ENCODE measurements at regions not wholly inside any gene's neighbourhood (a gene's known extent, or its start where the extent isn't known, plus 50 kb on each side); places are given as distances from the start of the nearest gene placed in this dataset.

DNA sequence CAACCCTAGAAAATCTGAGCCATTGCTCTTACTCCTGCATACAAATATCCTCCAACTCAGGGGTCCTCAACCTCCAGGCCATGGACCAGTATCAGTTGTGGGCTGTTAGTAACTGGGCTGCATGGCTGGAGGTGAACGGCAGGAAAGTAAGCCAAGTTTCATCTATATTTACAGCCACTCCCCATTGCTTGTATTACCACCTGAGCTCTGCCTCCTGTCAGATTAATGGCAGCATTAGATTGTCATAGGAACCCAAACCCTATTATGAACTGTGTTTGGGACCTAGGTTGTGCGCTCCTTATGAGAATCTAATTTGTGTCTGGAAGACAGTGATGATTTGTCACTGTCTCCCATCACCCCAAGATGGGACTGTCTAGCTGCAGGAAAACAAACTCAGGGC is 246.5 kb upstream of the CDIN1 start:
- intact Hi-C loops (cut with DNase I), result no loop called here

GRCh38 chr15:36334059-36334458 is 245.4 kb upstream of the CDIN1 start:
- intact Hi-C loops (cut with DNase I), result no loop called here
- no peak for DNase-seq (ENCODE audit: low spot score)

More for the DNA sequence above, 246.5 kb upstream of the CDIN1 start:
- DNase-seq (ENCODE audit: low spot score), result no peak

GRCh38 chr15:36335224-36335623 is 244.2 kb upstream of the CDIN1 start:
- no peak for DNase-seq (ENCODE audit: low spot score)
- intact Hi-C loops (cut with DNase I), result no loop called here

DNA sequence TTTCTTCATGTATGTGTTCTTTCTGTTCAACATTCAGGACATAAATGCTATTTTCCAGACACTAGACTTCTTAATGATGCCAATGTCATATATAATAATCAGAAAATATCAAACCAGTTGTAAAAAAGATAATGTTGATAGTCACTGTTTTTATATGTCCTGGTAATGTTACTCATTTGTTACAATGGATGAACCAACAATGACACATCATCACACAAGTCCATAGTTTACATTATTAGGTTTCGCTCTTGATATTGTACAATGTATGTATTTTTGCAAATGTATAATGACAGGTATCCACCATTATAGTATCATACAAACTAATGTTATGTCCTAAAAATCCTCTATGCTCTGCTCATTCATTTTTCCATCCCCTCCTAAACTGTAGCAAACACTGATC is 243.8 kb upstream of the CDIN1 start:
- intact Hi-C loops (cut with DNase I), result no loop called here
- no peak for DNase-seq (ENCODE audit: low spot score)

DNA sequence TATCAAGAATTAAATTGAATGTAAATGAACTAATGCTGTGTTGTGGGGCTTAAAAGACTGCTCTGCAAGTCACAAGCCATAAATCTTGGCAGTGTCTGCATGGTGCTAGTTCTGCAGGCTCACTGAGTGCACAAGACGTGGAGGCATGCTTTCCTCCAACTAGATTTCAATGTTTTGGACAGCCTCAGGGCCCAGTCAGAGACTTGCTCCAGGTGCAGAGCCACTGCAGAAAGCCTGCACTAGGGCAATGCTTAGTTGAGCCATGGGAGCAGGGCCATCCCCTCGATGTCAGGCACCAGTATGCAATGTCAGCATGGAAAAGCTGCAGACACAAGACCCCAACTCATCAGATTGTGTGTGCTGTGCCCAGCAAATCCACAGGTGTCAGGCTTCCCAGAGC is 234.5 kb upstream of the CDIN1 start:
- DNase-seq (ENCODE audit: low spot score), result no peak
- intact Hi-C loops (cut with DNase I), result no loop called here

- no peak for DNase-seq (ENCODE audit: low spot score)
Observed at GRCh38 chr15:36347272-36347858, 232.1 kb upstream of the CDIN1 start.

GRCh38 chr15:36356466-36356865 is 223.0 kb upstream of the CDIN1 start:
- intact Hi-C loops (cut with DNase I), result no loop called here
- DNase-seq (ENCODE audit: low spot score), result no peak

More at GRCh38 chr15:36347272-36347858, 232.1 kb upstream of the CDIN1 start:
- intact Hi-C loops (cut with DNase I), result no loop called here

DNA sequence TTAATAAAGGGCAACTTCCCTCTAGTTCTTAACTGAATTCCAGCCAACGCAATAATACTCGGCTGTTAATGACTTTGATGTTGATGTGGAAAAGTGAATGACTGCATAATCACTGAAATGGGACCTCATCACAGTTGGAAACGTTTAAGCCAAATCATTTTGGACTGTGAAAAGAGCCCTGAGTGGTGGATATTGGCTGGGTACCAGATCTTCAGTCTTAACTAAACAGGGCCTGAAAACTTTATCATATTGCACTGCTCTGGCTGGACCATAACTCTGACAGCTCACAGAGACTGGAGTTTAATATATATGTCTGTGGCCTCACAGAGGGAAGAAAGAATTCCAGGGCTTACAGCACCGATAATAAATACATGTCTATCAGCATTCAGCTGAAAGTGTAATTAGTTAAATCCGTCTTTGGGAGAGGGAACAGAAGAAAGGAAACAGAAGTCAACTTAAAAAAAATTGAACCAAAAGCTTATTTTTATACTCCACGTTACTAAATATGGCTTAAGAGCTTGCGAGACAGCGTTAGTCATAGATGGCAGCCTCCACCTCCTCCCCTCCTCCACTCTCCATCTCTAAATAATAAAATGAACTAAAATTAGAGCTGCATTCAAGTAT is 222.3 kb upstream of the CDIN1 start:
- DNase-seq (ENCODE audit: low spot score), result no peak
- intact Hi-C loops (cut with DNase I), result no loop called here

- intact Hi-C loops (cut with DNase I), result no loop called here
- no peak for DNase-seq (ENCODE audit: low spot score)
Observed at GRCh38 chr15:36358094-36358493, 221.3 kb upstream of the CDIN1 start.

DNA sequence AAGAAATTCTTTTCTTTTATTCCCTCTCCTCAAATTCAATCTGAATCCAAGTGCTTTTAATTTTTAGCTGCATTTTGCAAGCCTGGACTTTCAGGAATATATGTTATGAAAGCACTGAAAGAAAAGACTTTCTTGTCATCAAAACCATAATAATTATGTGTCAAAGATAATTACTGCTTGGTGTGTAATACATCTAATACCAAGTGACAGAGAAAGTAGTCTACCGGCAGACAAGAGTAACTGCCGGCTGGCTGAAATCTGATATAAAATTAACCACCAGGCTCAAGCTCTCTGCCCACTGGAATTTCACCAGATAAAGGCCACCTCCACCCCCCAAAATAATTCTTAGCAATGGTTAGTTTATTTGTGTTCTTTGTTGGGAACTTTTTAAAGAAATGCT is 220.9 kb upstream of the CDIN1 start:
- intact Hi-C loops (cut with DNase I), result no loop called here
- no peak for DNase-seq (ENCODE audit: low spot score)

DNA sequence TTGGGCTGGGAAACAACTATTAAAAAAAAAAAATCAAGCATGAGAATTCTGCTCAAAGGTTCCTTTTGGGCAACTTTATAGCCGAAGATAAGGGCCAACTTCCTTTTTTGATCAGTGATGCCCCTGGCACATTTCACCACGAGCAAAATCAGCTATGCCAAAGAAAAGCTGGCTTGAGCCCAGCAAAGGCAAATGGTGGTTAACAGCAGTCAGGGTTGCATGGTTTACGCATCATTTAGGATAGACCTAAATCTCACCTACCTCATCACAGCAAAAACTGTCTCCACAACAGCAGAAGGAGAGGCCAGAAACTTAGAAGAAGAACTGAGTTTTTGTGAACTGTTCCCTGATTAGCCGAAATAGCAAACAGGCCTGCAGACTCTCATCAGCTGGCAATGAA is 220.1 kb upstream of the CDIN1 start:
- intact Hi-C loops (cut with DNase I), result no loop called here

GRCh38 chr15:36361351-36361870 is 218.0 kb upstream of the CDIN1 start:
- intact Hi-C loops (cut with DNase I), result no loop called here
- DNase-seq (ENCODE audit: low spot score), result no peak

More for the DNA sequence above, 220.1 kb upstream of the CDIN1 start:
- no peak for DNase-seq (ENCODE audit: low spot score)

DNA sequence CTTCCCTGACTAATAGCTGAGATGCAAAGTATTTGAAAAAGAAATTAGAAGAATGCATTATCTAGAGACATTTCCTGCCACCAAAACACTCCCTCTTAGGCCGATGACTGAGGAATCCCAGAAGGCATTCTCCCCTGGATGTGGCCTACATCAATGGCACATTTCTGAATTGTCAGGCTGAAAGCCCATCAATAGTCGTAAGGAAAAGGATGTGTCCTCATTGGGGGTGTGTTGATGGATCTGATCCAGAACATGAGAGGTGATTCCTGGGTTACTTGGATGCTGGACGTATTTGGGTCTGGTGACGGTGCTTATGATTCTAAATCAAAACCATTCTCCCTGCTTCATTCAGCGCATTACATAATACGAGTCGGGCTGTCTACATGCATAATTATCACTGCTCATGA is 216.9 kb upstream of the CDIN1 start:
- DNase-seq (ENCODE audit: low spot score), result no peak

GRCh38 chr15:36363335-36363734 is 216.1 kb upstream of the CDIN1 start:
- DNase-seq (ENCODE audit: low spot score), result no peak
- intact Hi-C loops (cut with DNase I), result no loop called here

More for the DNA sequence above, 216.9 kb upstream of the CDIN1 start:
- intact Hi-C loops (cut with DNase I), result no loop called here

GRCh38 chr15:36364377-36364776 is 215.0 kb upstream of the CDIN1 start:
- intact Hi-C loops (cut with DNase I), result no loop called here
- no peak for DNase-seq (ENCODE audit: low spot score)

DNA sequence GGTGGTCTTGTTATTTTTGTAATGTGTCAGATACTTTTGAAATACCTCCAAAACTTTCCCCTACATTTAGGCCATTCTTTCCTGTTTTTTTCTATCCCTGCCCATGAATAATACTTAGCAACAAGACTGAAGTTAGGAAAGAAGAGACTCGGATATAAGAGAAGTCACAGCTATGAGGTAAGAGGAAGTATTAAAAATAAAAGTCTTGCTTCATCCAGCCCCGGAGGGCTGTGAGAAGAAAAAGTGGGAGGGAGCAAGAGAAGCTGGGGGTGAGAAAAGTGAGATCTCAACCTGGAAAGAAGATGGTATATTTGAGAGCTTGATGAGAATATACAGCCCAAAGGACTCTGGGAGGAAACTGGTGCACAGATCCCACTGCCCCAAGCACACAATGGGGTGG is 213.5 kb upstream of the CDIN1 start:
- DNase-seq (ENCODE audit: low spot score), result no peak
- intact Hi-C loops (cut with DNase I), result no loop called here

DNA sequence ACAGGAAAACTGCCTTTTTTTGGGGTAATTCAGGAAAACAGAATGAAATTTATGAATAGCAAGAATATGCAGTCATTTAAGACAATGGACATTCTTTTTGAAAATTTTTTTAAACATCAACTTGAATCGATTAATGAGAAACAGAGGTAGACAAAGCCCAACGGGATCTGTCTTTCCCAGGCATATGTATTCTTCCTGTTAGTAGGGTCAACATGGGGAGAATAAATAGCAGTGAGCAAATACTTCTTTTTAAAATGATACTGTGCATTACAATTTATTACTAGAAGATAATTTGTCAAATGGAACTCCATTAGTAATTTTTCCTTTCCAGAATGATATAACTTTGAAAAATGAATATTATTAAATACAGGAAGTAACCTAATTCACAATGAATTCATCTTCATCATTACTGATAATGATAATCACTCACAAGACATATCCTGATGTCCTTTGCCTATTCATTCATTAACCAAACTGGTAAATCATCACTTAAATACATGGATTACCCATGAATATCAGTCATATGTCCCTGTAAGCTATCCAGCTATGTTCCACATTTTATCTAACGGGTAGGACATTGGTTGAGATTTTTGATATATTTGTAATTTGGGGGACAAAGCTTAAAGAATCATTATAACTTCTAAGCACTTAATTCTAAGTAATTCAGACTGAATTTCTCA is 209.2 kb upstream of the CDIN1 start:
- intact Hi-C loops (cut with DNase I), result no loop called here
- DNase-seq (ENCODE audit: low spot score), result no peak

GRCh38 chr15:36370731-36371112 is 208.7 kb upstream of the CDIN1 start:
- DNase-seq (ENCODE audit: low spot score), result no peak
- intact Hi-C loops (cut with DNase I), result no loop called here

DNA sequence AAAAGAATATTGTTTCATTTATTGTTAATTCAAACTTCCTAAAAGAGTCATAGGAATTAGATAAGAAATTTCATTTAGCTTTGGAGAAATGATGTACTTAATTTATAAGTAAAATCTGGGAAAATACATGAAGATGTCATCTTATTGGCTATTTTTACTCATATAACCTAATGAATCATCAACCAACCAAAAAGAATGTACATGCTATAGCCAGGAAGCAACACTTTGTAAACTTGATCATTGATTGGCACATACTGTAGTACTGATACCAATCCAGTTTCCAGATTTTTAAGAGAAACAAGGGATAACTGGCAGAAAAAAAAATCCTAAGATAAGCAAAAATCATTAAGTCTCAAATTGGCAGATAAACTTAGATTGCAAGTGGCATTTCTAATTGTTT is 207.9 kb upstream of the CDIN1 start:
- DNase-seq (ENCODE audit: low spot score), result no peak
- intact Hi-C loops (cut with DNase I), result no loop called here

GRCh38 chr15:36372968-36373367 is 206.5 kb upstream of the CDIN1 start:
- no peak for DNase-seq (ENCODE audit: low spot score)
- intact Hi-C loops (cut with DNase I), result no loop called here

DNA sequence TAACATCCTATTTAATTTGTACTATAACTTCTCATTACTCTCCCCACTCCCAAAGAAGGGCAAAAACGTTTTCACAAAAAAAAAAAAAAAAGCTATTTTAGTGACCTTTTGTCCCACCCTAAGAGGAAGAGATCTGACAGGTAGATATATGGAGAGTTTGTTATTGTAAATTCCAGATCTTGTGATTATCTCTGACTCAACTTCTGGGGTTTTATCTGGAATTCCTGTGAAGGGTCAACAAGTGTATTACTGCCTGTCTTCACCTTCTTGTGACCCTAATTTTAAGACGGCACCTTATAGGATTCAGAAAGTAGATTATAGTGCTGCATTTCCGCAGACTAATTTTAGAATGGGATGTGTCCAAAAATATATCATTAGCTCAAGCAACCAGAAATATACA is 205.9 kb upstream of the CDIN1 start:
- intact Hi-C loops (cut with DNase I), result no loop called here
- DNase-seq (ENCODE audit: low spot score), result no peak
